Mesenchymal stem cell (in vitro differentiated cells and primary cell): ENCODE measurements at regions not wholly inside any gene's neighbourhood (a gene's known extent, or its start where the extent isn't known, plus 50 kb on each side); places are given as distances from the start of the nearest gene placed in this dataset.

ENCODE experiments used
- DNase-seq: peaks from one replicate; pipeline ENCODE4 v3.0.0-alpha.2; 2013
- H2AFZ ChIP-seq: one replicate; pipeline ENCODE4 v1.6.1; 2013; ENCODE audit warnings: low read depth, mild to moderate bottlenecking, control low read depth, inconsistent platforms, low read length, moderate library complexity
- H2AK5ac ChIP-seq: 2 replicates; pipeline ENCODE4 v1.6.1; 2013; ENCODE audit warnings: low read length, moderate library complexity, mild to moderate bottlenecking, inconsistent platforms; ENCODE audit not compliant: severe bottlenecking
- H2BK120ac ChIP-seq: one replicate; pipeline ENCODE4 v1.6.1; 2013; ENCODE audit warnings: low read depth, mild to moderate bottlenecking, inconsistent platforms, low read length, moderate library complexity
- H2BK12ac ChIP-seq, 2 experiments: one replicate each; pipeline ENCODE4 v1.6.1; 2013; ENCODE audit warnings: inconsistent platforms in 2 of 2, low read length in 2 of 2, mild to moderate bottlenecking in 2 of 2, moderate library complexity in 2 of 2, control low read depth in 1 of 2
- H2BK15ac ChIP-seq: one replicate; pipeline ENCODE4 v1.6.1; 2013; ENCODE audit warnings: mild to moderate bottlenecking, low read depth, inconsistent platforms; ENCODE audit not compliant: poor library complexity, severe bottlenecking
- H2BK5ac ChIP-seq: 2 replicates; pipeline ENCODE4 v1.6.1; 2013; ENCODE audit warnings: low read depth, mild to moderate bottlenecking, low read length, control low read depth, inconsistent platforms; ENCODE audit not compliant: poor library complexity, severe bottlenecking
- H3K14ac ChIP-seq, 2 experiments: one replicate each; pipeline ENCODE4 v1.6.1; 2013; ENCODE audit warnings: inconsistent platforms in 2 of 2, low read length in 2 of 2, control low read depth in 1 of 2, mild to moderate bottlenecking in 1 of 2, moderate library complexity in 1 of 2
- H3K18ac ChIP-seq, 2 experiments: one replicate each; pipeline ENCODE4 v1.6.1; 2013; ENCODE audit warnings: inconsistent platforms in 2 of 2, low read length in 2 of 2, control low read depth in 1 of 2, low read depth in 1 of 2, mild to moderate bottlenecking in 1 of 2
- H3K23ac ChIP-seq, 2 experiments: one replicate each; pipeline ENCODE4 v1.6.1; 2013; ENCODE audit warnings: inconsistent platforms in 2 of 2, low read length in 2 of 2, mild to moderate bottlenecking in 2 of 2, moderate library complexity in 2 of 2, control low read depth in 1 of 2
- H3K27ac ChIP-seq: 2 replicates; pipeline ENCODE4 v1.5.1; 2013; ENCODE audit warnings: mild to moderate bottlenecking, moderate library complexity, low read length, control low read depth, inconsistent platforms; ENCODE audit not compliant: poor library complexity, severe bottlenecking
- H3K27me3 ChIP-seq, 2 experiments: 2 replicates each; pipeline versions ENCODE4 v1.6.1 to v1.7.0; 2013; ENCODE audit warnings: low read length in 2 of 2, mild to moderate bottlenecking in 2 of 2, moderate library complexity in 2 of 2, control low read depth in 1 of 2, inconsistent platforms in 1 of 2; ENCODE audit not compliant: control insufficient read depth in 1 of 2, insufficient read depth in 1 of 2
- H3K36me3 ChIP-seq, 2 experiments: 2 replicates each; pipeline versions ENCODE4 v1.6.1 to v1.7.0; 2013; ENCODE audit warnings: low read length in 2 of 2, control low read depth in 1 of 2, inconsistent platforms in 1 of 2, low read depth in 1 of 2, mild to moderate bottlenecking in 1 of 2; ENCODE audit not compliant: insufficient read depth in 2 of 2, control insufficient read depth in 1 of 2
- H3K4ac ChIP-seq, 2 experiments: one replicate each; pipeline ENCODE4 v1.6.1; 2013; ENCODE audit warnings: inconsistent platforms in 2 of 2, low read length in 2 of 2, mild to moderate bottlenecking in 2 of 2, moderate library complexity in 2 of 2, control low read depth in 1 of 2, low read depth in 1 of 2
- H3K4me1 ChIP-seq: 2 replicates; pipeline ENCODE4 v1.6.1; 2013; ENCODE audit warnings: low read depth, low read length, control low read depth; ENCODE audit not compliant: control insufficient read depth, insufficient read depth
- H3K4me2 ChIP-seq: 2 replicates; pipeline ENCODE4 v1.6.1; 2013; ENCODE audit warnings: low read length, mild to moderate bottlenecking, inconsistent platforms; ENCODE audit not compliant: poor library complexity, severe bottlenecking
- H3K4me3 ChIP-seq, 2 experiments: 2 replicates each; pipeline versions ENCODE4 v1.5.1 to v1.7.0; 2013; ENCODE audit warnings: low read length in 2 of 2, mild to moderate bottlenecking in 2 of 2, control low read depth in 1 of 2, low read depth in 1 of 2; ENCODE audit not compliant: insufficient read depth in 1 of 2
- H3K79me1 ChIP-seq: replicated peaks from 2 replicates; pipeline ENCODE4 v1.6.1; 2013; ENCODE audit warnings: mild to moderate bottlenecking, control low read depth, low read length, inconsistent platforms; ENCODE audit not compliant: poor library complexity, severe bottlenecking
- H3K9ac ChIP-seq: 2 replicates; pipeline ENCODE4 v1.7.0; 2013; ENCODE audit warnings: mild to moderate bottlenecking, low read length, moderate library complexity
- H3K9me3 ChIP-seq: 2 replicates; pipeline ENCODE4 v1.7.0; 2013; ENCODE audit warnings: mild to moderate bottlenecking, low read length; ENCODE audit not compliant: control insufficient read depth
- H4K8ac ChIP-seq: one replicate; pipeline ENCODE4 v1.6.1; 2013; ENCODE audit warnings: inconsistent platforms, mild to moderate bottlenecking, low read length, moderate library complexity
- H4K91ac ChIP-seq: one replicate; pipeline ENCODE4 v1.6.1; 2013; ENCODE audit warnings: mild to moderate bottlenecking, low read length, inconsistent platforms
- WGBS: methylation state at CpG from one replicate; pipeline ENCODE4 v1.1.7; 2013; ENCODE audit warnings: mixed read lengths; 5-methylcytosine and 5-hydroxymethylcytosine counted together

- Histone ChIP-seq H2AFZ (no peak overlapping the region), H4K91ac (peak overlapping the region; percentile 18), H2AK5ac (no peak overlapping the region), H4K8ac (peak overlapping the region; percentile 55), H3K27ac (no peak overlapping the region), H3K4me1 (peaks cover 12% of the 10 kb centered on the region), H3K18ac (no peak overlapping the region), H3K4ac (peak overlapping the region in 1 of 2 experiments; percentile 42), H3K4me3 (no peak overlapping the region), H3K79me1 (no peaks in the 10 kb centered on the region), H2BK120ac (no peak overlapping the region), H3K27me3 (no peaks in the 10 kb centered on the region), H3K23ac (no peak overlapping the region), H2BK5ac (no peak overlapping the region), H3K4me2 (no peak overlapping the region), H3K9ac (no peak overlapping the region), H3K14ac (no peak overlapping the region), H2BK15ac (no peak overlapping the region), H3K36me3 (peaks cover 0 to 16% of the 10 kb centered on the region in 2 experiments), H2BK12ac (peak overlapping the region in 1 of 2 experiments; percentile 75), H3K9me3 (no peaks in the 10 kb centered on the region)
- WGBS = 81% methylated on average over 6 of the region's 7 CpGs
- DNase-seq = peak; percentile 64
These were observed 100.7 kb upstream of the SPRY4 start for GRCh38 chr5:142425286-142426065.

DNA sequence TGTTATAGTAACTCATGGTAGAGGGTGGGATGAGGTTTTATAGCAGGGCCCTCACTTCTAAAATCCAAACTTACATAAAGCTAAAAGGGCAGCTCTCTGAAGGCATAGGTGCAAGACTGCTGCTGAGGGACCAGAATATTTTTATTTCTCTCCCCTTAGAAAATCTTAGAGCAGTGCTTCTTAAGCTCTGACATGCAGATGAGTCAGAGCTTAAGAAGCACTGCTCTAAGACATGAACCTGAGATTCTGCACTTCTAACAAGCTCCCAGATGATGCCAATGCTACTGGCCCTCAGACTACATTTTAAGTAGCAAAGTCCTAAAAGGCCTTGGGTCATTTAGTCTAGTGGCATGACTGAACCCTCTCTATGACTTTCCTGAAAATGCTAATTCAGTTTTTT is 97.6 kb upstream of the SPRY4 start:
- Histone ChIP-seq H2AK5ac (no peak overlapping the region), H3K36me3 (peaks cover 0 to 9% of the 10 kb centered on the region in 2 experiments), H2BK12ac (peak overlapping the region in 1 of 2 experiments; percentile 80), H3K4me3 (no peak overlapping the region), H3K18ac (peak overlapping the region in 1 of 2 experiments; percentile 57), H2BK120ac (no peak overlapping the region), H3K23ac (no peak overlapping the region), H2AFZ (no peak overlapping the region), H3K14ac (no peak overlapping the region), H3K4me2 (no peak overlapping the region), H2BK5ac (no peak overlapping the region), H3K79me1 (no peaks in the 10 kb centered on the region), H4K8ac (no peak overlapping the region), H3K27me3 (no peaks in the 10 kb centered on the region), H3K9me3 (no peaks in the 10 kb centered on the region), H4K91ac (no peak overlapping the region), H3K4me1 (peaks cover 12% of the 10 kb centered on the region), H3K27ac (no peak overlapping the region), H3K4ac (no peak overlapping the region), H2BK15ac (peak overlapping the region; percentile 26), H3K9ac (peak overlapping the region; percentile 30)
- peak; percentile 67 for DNase-seq

- Histone ChIP-seq H3K4me2 (no peak overlapping the region), H2BK120ac (no peak overlapping the region), H3K9ac (peak overlapping the region; percentile 30), H2BK12ac (no peak overlapping the region), H2AK5ac (no peak overlapping the region), H2AFZ (no peak overlapping the region), H4K91ac (no peak overlapping the region), H2BK15ac (no peak overlapping the region), H3K79me1 (no peaks in the 10 kb centered on the region), H3K14ac (no peak overlapping the region), H3K18ac (no peak overlapping the region), H2BK5ac (no peak overlapping the region), H3K4me1 (peaks cover 8% of the 10 kb centered on the region), H4K8ac (no peak overlapping the region), H3K23ac (no peak overlapping the region), H3K36me3 (peaks cover 0 to 9% of the 10 kb centered on the region in 2 experiments), H3K4me3 (no peak overlapping the region), H3K27me3 (no peaks in the 10 kb centered on the region), H3K27ac (no peak overlapping the region), H3K4ac (no peak overlapping the region), H3K9me3 (no peaks in the 10 kb centered on the region)
- 100% methylated on average over 1 of the region's 1 CpG for WGBS
- DNase-seq = no peak
These were observed 97.0 kb upstream of the SPRY4 start for GRCh38 chr5:142421621-142422397.

GRCh38 chr5:142421228-142421617 is 96.4 kb upstream of the SPRY4 start:
- Histone ChIP-seq H3K4me2 (no peak overlapping the region), H3K36me3 (peaks cover 0 to 9% of the 10 kb centered on the region in 2 experiments), H3K79me1 (no peaks in the 10 kb centered on the region), H3K27ac (no peak overlapping the region), H2BK12ac (no peak overlapping the region), H4K91ac (no peak overlapping the region), H2BK15ac (no peak overlapping the region), H4K8ac (no peak overlapping the region), H2BK5ac (no peak overlapping the region), H2BK120ac (no peak overlapping the region), H3K4me1 (peaks cover 7% of the 10 kb centered on the region), H3K9me3 (no peaks in the 10 kb centered on the region), H2AK5ac (no peak overlapping the region), H3K4me3 (no peak overlapping the region), H2AFZ (no peak overlapping the region), H3K27me3 (no peaks in the 10 kb centered on the region), H3K4ac (no peak overlapping the region), H3K18ac (no peak overlapping the region), H3K9ac (no peak overlapping the region), H3K23ac (no peak overlapping the region), H3K14ac (no peak overlapping the region)
- DNase-seq = no peak
- 85% methylated on average over 5 of the region's 5 CpGs for WGBS
